OCI-LY3 (cell line): ENCODE measurements at regions not wholly inside any gene's neighbourhood (a gene's known extent, or its start where the extent isn't known, plus 50 kb on each side); places are given as distances from the start of the nearest gene placed in this dataset.
"Not testable (repeated sequence)": the region's sequence is repeated elsewhere in the genome, so short reads cannot be mapped to it uniquely, and the experiment has no call there.

Source experiments
- H2AFZ ChIP-seq: fragments of 200-600, 300-600 bp; shearing (Covaris generic); 2 replicates; pipeline ENCODE4 v1.6.0; 2014; ENCODE audit warnings: antibody characterized with exemption, low read depth, low read length
- H3K27ac ChIP-seq: fragments of 200-600, 300-600 bp; sonication (generic); 2 replicates; pipeline ENCODE4 v1.5.1; 2014; ENCODE audit warnings: mild to moderate bottlenecking, low read length, moderate library complexity, mixed read lengths
- H3K27me3 ChIP-seq: fragments of 200-600, 300-600 bp; sonication (generic); 2 replicates; pipeline ENCODE4 v1.6.1; 2014; ENCODE audit warnings: low read depth, low read length, mixed read lengths
- H3K36me3 ChIP-seq: fragments of 200-600, 300-600 bp; sonication (generic); replicated peaks from 2 replicates; pipeline ENCODE3; 2014; ENCODE audit warnings: low read depth, low read length, mixed read lengths
- H3K4me1 ChIP-seq: fragments of 300-600, 200-600 bp; sonication (generic); 2 replicates; pipeline ENCODE4 v1.6.1; 2014; ENCODE audit warnings: low read length, mixed read lengths
- H3K4me2 ChIP-seq: fragments of 200-600, 300-600 bp; sonication (generic); 2 replicates; pipeline ENCODE4 v1.6.1; 2014; ENCODE audit warnings: low read length, mixed read lengths
- H3K4me3 ChIP-seq: fragments of 300-600, 200-600 bp; sonication (generic); 2 replicates; pipeline ENCODE4 v1.5.1; 2014; ENCODE audit warnings: antibody characterized with exemption, mild to moderate bottlenecking, low read length, moderate library complexity
- H3K79me2 ChIP-seq: fragments of 300-600, 200-600 bp; shearing (Covaris generic); 2 replicates; pipeline ENCODE4 v1.6.1; 2014; ENCODE audit warnings: mild to moderate bottlenecking, low read length, mixed read lengths
- H3K9ac ChIP-seq: fragments of 300-600, 200-600 bp; shearing (Covaris generic); 2 replicates; pipeline ENCODE4 v1.6.0; 2014; ENCODE audit warnings: mild to moderate bottlenecking, low read length, moderate library complexity
- H3K9me3 ChIP-seq: fragments of 200-600, 300-600 bp; shearing (Covaris generic); 2 replicates; pipeline ENCODE4 v1.6.1; 2014; ENCODE audit warnings: low read length, mixed read lengths; ENCODE audit not compliant: insufficient read depth
- H4K20me1 ChIP-seq: fragments of 200-600, 300-600 bp; sonication (generic); 2 replicates; pipeline ENCODE4 v1.6.1; 2016; ENCODE audit warnings: low read length, mixed read lengths; ENCODE audit not compliant: insufficient read depth
- CTCF ChIP-seq: fragments of 200-600, 300-600 bp; sonication (generic); IDR thresholded peaks from 2 replicates; pipeline ENCODE4 v1.5.1; 2014; ENCODE audit warnings: antibody characterized with exemption, low read length, low read depth
- EZH2phosphoT487 ChIP-seq: fragments of 200-600 bp; shearing (Covaris generic); IDR thresholded peaks from 2 replicates; pipeline ENCODE4 v1.6.1; 2018; ENCODE audit warnings: antibody characterized with exemption, mixed run types, low read depth

DNA sequence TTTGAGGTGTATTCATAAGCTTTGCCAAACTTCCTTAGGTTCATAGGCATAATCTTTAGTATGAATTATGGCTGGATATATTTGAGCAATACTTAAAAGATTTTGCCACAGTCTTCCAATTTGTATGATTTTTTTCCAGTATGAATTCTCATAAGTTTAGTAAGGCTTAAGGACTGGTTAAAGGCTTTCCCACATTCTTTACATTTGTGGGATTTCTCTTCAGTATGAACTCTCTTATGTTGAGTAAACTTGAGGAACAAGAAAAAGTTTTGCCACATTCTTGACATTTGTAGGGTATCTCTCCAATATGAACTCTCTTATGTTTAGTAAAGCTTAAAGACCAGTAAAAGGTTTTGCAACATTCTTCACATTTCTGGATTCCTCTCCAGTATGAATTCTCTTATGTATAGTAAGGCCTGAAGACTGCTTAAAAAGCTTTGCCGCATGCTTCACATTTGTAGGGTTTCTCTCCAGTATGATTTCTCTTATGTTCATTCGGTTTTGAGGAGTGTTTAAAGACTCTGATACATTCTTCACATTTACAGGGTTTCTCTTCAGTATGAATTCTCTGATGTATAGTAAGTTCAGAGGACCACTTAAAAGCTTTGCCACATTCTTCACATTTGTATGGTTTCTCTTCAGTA lies 302.6 kb downstream of the ZNF33B start:
- not testable (repeated sequence) for H3K27me3 ChIP-seq, H3K4me2 ChIP-seq, H3K9ac ChIP-seq, H3K4me1 ChIP-seq, H2AFZ ChIP-seq, H3K79me2 ChIP-seq, H3K36me3 ChIP-seq, H3K27ac ChIP-seq, H3K9me3 ChIP-seq, H3K4me3 ChIP-seq, H4K20me1 ChIP-seq

- Histone ChIP-seq H3K4me1 (no peaks in the 10 kb centered on the region), H3K4me3 (no peak overlapping the region), H2AFZ (no peak overlapping the region), H3K9me3 (peaks cover 24% of the 10 kb centered on the region), H3K79me2 (no peaks in the 10 kb centered on the region), H3K9ac (no peak overlapping the region), H3K27me3 (no peaks in the 10 kb centered on the region), H3K4me2 (no peak overlapping the region), H3K36me3 (no peaks in the 10 kb centered on the region), H4K20me1 (no peaks in the 10 kb centered on the region), H3K27ac (no peak overlapping the region)
- TF ChIP-seq EZH2phosphoT487 (no peak), CTCF (no peak)
Observed at GRCh38 chr10:42304341-42304740, 334.0 kb downstream of the ZNF33B start.

DNA sequence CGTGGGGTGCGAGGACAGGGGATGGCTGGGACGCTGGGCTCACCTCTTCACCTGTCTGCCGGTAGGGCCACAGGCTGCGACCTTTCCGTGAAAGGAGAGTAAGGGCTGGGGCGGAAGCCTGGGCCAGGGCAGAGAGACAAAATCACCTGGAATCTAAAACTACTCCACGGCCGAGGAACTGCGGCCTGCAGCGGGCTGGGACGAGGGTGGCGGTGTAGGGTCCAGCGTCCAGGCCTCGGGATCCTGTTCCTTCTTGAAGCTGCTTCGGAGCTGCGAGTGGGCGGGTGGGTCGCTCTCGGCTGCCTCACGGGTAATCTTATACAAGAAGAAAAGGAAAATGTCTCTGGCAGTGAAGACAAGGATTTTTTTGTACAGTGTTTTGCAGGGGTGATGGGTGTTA lies 356.5 kb downstream of the ZNF33B start:
- not testable (repeated sequence) for H4K20me1 ChIP-seq, H2AFZ ChIP-seq, H3K27me3 ChIP-seq, H3K79me2 ChIP-seq, H3K27ac ChIP-seq, H3K9ac ChIP-seq, H3K9me3 ChIP-seq, H3K4me1 ChIP-seq, H3K36me3 ChIP-seq, H3K4me2 ChIP-seq, H3K4me3 ChIP-seq

DNA sequence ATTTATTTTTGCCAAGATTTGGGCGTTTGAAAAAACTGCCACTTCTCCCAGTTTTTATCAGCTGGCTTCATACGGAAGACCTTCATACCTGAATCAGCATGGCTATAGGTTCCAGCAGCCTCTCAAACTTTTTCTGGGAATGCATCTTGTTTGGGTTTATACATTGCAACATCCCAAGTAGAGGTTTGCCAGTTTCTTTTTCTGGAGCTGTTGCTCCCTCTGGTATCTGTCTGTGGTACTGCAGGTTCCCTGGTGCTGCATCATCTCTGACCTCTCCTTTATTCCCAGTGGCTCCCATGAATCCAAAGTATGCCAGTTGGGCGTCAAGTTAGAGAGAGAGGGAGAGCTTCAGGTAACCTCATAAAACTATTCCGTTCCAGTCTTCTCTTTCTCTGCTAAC lies 368.6 kb downstream of the ZNF33B start:
- H3K9me3 ChIP-seq, H4K20me1 ChIP-seq, H3K27ac ChIP-seq, H2AFZ ChIP-seq, H3K4me2 ChIP-seq, H3K4me1 ChIP-seq, H3K9ac ChIP-seq, H3K36me3 ChIP-seq, H3K79me2 ChIP-seq, H3K4me3 ChIP-seq, H3K27me3 ChIP-seq: not testable (repeated sequence)

- H4K20me1 ChIP-seq, H3K4me3 ChIP-seq, H3K27me3 ChIP-seq, H3K9ac ChIP-seq, H2AFZ ChIP-seq, H3K79me2 ChIP-seq, H3K4me2 ChIP-seq, H3K27ac ChIP-seq, H3K36me3 ChIP-seq, H3K9me3 ChIP-seq, H3K4me1 ChIP-seq: not testable (repeated sequence)
Observed at GRCh38 chr10:42263259-42263658, 375.1 kb downstream of the ZNF33B start.

DNA sequence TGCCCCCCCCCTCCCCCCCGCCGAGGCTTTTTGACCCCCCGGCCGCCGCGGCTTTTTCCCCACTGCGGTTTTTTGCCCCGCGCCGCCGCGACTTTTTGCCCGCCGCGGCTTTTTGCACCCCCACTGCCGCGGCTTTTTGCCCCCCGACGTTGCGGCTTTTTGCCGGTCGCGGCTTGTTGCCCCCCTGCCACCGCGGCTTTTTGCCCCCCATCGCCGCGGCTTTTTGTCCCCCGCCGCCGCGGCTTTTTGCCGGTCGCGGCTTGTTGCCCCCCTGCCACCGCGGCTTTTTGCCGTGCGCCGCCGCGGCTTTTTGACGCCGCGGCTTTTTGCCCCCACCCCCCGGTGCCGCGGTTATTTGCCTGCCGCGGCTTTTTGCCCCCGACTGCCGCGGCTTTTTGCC lies 395.4 kb downstream of the ZNF33B start:
- not testable (repeated sequence) for H3K36me3 ChIP-seq, H3K27me3 ChIP-seq, H3K79me2 ChIP-seq, H3K4me2 ChIP-seq, H3K27ac ChIP-seq, H2AFZ ChIP-seq, H4K20me1 ChIP-seq, H3K4me1 ChIP-seq, H3K9me3 ChIP-seq, H3K4me3 ChIP-seq, H3K9ac ChIP-seq
